Spleen (tissue), 11 donors: ENCODE measurements at regions not wholly inside any gene's neighbourhood (a gene's known extent, or its start where the extent isn't known, plus 50 kb on each side); places are given as distances from the start of the nearest gene placed in this dataset.

ENCODE experiments used
- DNase-seq: peaks from one replicate; pipeline ENCODE4 v3.0.0-alpha.2; 2020
- H3K27ac ChIP-seq, 8 donors: fragments of 200-600 bp; sonication (generic) in 7 of 8; 1 replicate in 4 of 8; 2 replicates in 4 of 8; pipeline versions ENCODE4 v1.5.0 to v1.8.0; 2016 to 2021; ENCODE audit warnings: inconsistent platforms in 4 of 8, mild to moderate bottlenecking in 4 of 8, moderate library complexity in 1 of 8
- H3K27me3 ChIP-seq, 7 donors: fragments of 200-600 bp; sonication (generic) in 6 of 7; replicated peaks in 1 of 7; 1 replicate in 4 of 7; 2 replicates in 3 of 7; pipeline versions ENCODE4 v1.5.0 to v1.8.0; 2016 to 2021; ENCODE audit warnings: inconsistent platforms in 3 of 7, mild to moderate bottlenecking in 1 of 7
- H3K36me3 ChIP-seq, 6 donors: fragments of 200-600 bp; sonication (generic) in 5 of 6; 1 replicate in 4 of 6; 2 replicates in 2 of 6; pipeline versions ENCODE4 v1.5.0 to v1.8.0; 2016 to 2021; ENCODE audit warnings: inconsistent platforms in 2 of 6
- H3K4me1 ChIP-seq, 6 donors: fragments of 200-600 bp; sonication (generic) in 5 of 6; 1 replicate in 3 of 6; 2 replicates in 3 of 6; pipeline versions ENCODE4 v1.5.0 to v1.8.0; 2016 to 2021; ENCODE audit warnings: inconsistent platforms in 3 of 6
- H3K4me3 ChIP-seq, 8 donors: fragments of 200-600 bp; sonication (generic) in 7 of 8; 1 replicate in 4 of 8; 2 replicates in 4 of 8; pipeline versions ENCODE4 v1.5.0 to v1.8.0; 2016 to 2021; ENCODE audit warnings: inconsistent platforms in 4 of 8, mild to moderate bottlenecking in 4 of 8, moderate library complexity in 2 of 8
- H3K9me3 ChIP-seq, 8 donors: fragments of 200-600 bp; sonication (generic) in 7 of 8; 1 replicate in 4 of 8; 2 replicates in 4 of 8; pipeline versions ENCODE4 v1.5.0 to v1.8.0; 2016 to 2021; ENCODE audit warnings: inconsistent platforms in 4 of 8
- CTCF ChIP-seq, 11 experiments: fragments of 200-600 bp in 7 of 11; fragments of 450-650 bp in 4 of 11; sonication (generic) in 4 of 11; IDR thresholded peaks in 8 of 11; conservative IDR thresholded peaks in 3 of 11; 1 replicate in 7 of 11; 2 replicates in 4 of 11; pipeline versions ENCODE4 v1.4.0 to v1.8.0; 2016 to 2021; ENCODE audit warnings: antibody characterized with exemption in 11 of 11, inconsistent platforms in 4 of 11, mild to moderate bottlenecking in 1 of 11
- POLR2A ChIP-seq, 3 donors: fragments of 450-650 bp; IDR thresholded peaks; one replicate each; pipeline ENCODE4 v1.5.1; 2017; ENCODE audit warnings: antibody characterized with exemption in 3 of 3, mild to moderate bottlenecking in 1 of 3
- POLR2AphosphoS5 ChIP-seq, 3 donors: sonication (generic); formaldehyde crosslinking; IDR thresholded peaks; one replicate each; pipeline ENCODE4 v1.5.1; 2017; ENCODE audit warnings: antibody characterized with exemption in 3 of 3
- WGBS, 5 donors: extraction: QIAGEN DNeasy Blood & Tissue Kit in 3 of 5; methylation state at CpG; one replicate each; pipeline versions ENCODE4 v1.1.5 to v1.1.7; 2013 to 2018; 5-methylcytosine and 5-hydroxymethylcytosine counted together
- intact Hi-C: fragments of 100-400 bp; cut with DNase I; formaldehyde crosslinking; loops from one replicate; pipeline ENCODE4 v1.15.0; 2023; ENCODE audit warnings: low total_unique reads
- donor health status: healthy with polysubstance abuse.
- donor health status: DM: no; HTN: no; CAD: no; lungs with moderate emphysema.
- donor health status: DM: no; HTN: no; CAD: no.
- donor health status: Bipolar disorder and iron deficiency.
- donor health status: healthy.
- donor health status: DM: no; HTN: no; CAD: no.
- donor health status: DM: yes; HTN: yes; CAD: no.

- Histone ChIP-seq H3K27ac (no peak overlapping the region), H3K4me1 (no peaks in the 10 kb centered on the region), H3K27me3 (no peaks in the 10 kb centered on the region), H3K36me3 (no peaks in the 10 kb centered on the region), H3K9me3 (peaks cover 0 to 10% (median 0%) of the 10 kb centered on the region in 8 donors), H3K4me3 (no peak overlapping the region)
- intact Hi-C loops: no loop called here
- TF ChIP-seq POLR2A (IDR thresholded peaks at IDR 0.05) (no peak), CTCF (IDR thresholded peaks at IDR 0.05 in 8 of 11, conservative IDR thresholded peaks at IDR 0.05 in 3 of 11) (no peak)
- WGBS, 5 donors: 78 to 90% (median 83%) methylated on average over 3 of the region's 3 CpGs
- DNase-seq: no peak
These were observed 250.3 kb upstream of the UBE2E2 start for GRCh38 chr3:22952860-22953259.

GRCh38 chr3:22959593-22959992 is 243.5 kb upstream of the UBE2E2 start:
- no peak for DNase-seq

GRCh38 chr3:22960105-22960984 is 242.8 kb upstream of the UBE2E2 start:
- 24 to 42% (median 27%) methylated on average over 8 of the region's 8 CpGs for WGBS, 5 donors
- no peak for DNase-seq
- Histone ChIP-seq H3K4me1 (peaks cover 0 to 12% (median 3%) of the 10 kb centered on the region in 6 donors), H3K4me3 (no peak overlapping the region), H3K36me3 (no peaks in the 10 kb centered on the region), H3K27me3 (no peaks in the 10 kb centered on the region), H3K9me3 (no peaks in the 10 kb centered on the region), H3K27ac (no peak overlapping the region)
- TF ChIP-seq CTCF (IDR thresholded peaks at IDR 0.05 in 8 of 11, conservative IDR thresholded peaks at IDR 0.05 in 3 of 11) (peak; percentile 19 to 72 (median 60)), POLR2AphosphoS5 (IDR thresholded peaks at IDR 0.05) (no peak), POLR2A (IDR thresholded peaks at IDR 0.05) (no peak)
- intact Hi-C loops: loop anchor here (5.0 kb wide), 1 partner anchor 403 kb away; no protein-coding TSS in a partner anchor

More at GRCh38 chr3:22959593-22959992, 243.5 kb upstream of the UBE2E2 start:
- intact Hi-C loops: loop anchor here (5.0 kb wide), 1 partner anchor 392 kb away; no protein-coding TSS in a partner anchor
- Histone ChIP-seq H3K4me1 (peaks cover 0 to 12% (median 3%) of the 10 kb centered on the region in 6 donors), H3K9me3 (no peaks in the 10 kb centered on the region), H3K4me3 (no peak overlapping the region), H3K36me3 (no peaks in the 10 kb centered on the region), H3K27ac (no peak overlapping the region), H3K27me3 (no peaks in the 10 kb centered on the region)
- TF ChIP-seq POLR2AphosphoS5 (IDR thresholded peaks at IDR 0.05) (no peak), CTCF (IDR thresholded peaks at IDR 0.05 in 8 of 11, conservative IDR thresholded peaks at IDR 0.05 in 3 of 11) (no peak), POLR2A (IDR thresholded peaks at IDR 0.05) (no peak)
- WGBS, 5 donors: 32 to 61% (median 51%) methylated on average over 3 of the region's 3 CpGs

- intact Hi-C loops: loop anchor here (5.0 kb wide), 1 partner anchor 405 kb away; no protein-coding TSS in a partner anchor
- peaks cover 0 to 12% (median 3%) of the 10 kb centered on the region in 6 donors for H3K4me1 ChIP-seq
- TF ChIP-seq POLR2A (IDR thresholded peaks at IDR 0.05): no peak
- no peak for TF ChIP-seq CTCF (IDR thresholded peaks at IDR 0.05 in 8 of 11, conservative IDR thresholded peaks at IDR 0.05 in 3 of 11)
- no peak for TF ChIP-seq POLR2AphosphoS5 (IDR thresholded peaks at IDR 0.05)
- H3K27ac ChIP-seq: no peak overlapping the region
- no peaks in the 10 kb centered on the region for H3K9me3 ChIP-seq
- no peak for DNase-seq
- no peak overlapping the region for H3K4me3 ChIP-seq
- WGBS, 5 donors: 80 to 97% (median 91%) methylated on average over 3 of the region's 3 CpGs
- H3K36me3 ChIP-seq: no peaks in the 10 kb centered on the region
- H3K27me3 ChIP-seq: no peaks in the 10 kb centered on the region
These were observed 240.9 kb upstream of the UBE2E2 start for GRCh38 chr3:22962244-22962643.
